ENCODE measurements at regions not wholly inside any gene's neighbourhood (a gene's known extent, or its start where the extent isn't known, plus 50 kb on each side); places are given as distances from the start of the nearest gene placed in this dataset.

- 0% methylated on average over 4 of the region's 4 CpGs for whole genome bisulfite sequencing (ENCODE audit: insufficient coverage, insufficient replicate concordance, low lambda C conversion rate, missing lambda C conversion rate)
- intact Hi-C loops (cut with micrococcal nuclease; ENCODE audit: unreplicated experiment) (no loop called here), in situ Hi-C loops (cut with MboI) (no loop called here)
- ChIA-PET CTCF (interaction anchor here (1.2 to 1.7 kb wide), 2 partner anchors 19 to 21 kb away, joined by 4 read pairs; no protein-coding TSS in a partner anchor), SMC1A (ENCODE audit: uncharacterized antibody, unreplicated experiment) (no interaction called here), POLR2A (no interaction called here), RAD21 (ENCODE audit: unreplicated experiment) (no interaction called here)
- BruUV-seq (replicated peaks), result no TSS peak
- DNase-seq (ENCODE audit: low read depth, low spot score) (no peak), ATAC-seq (no peak), FAIRE-seq (no peak)
- H3K9me3 ChIP-seq (replicated peaks; ENCODE audit: control insufficient read depth, insufficient read depth, low read length), result no peaks in the 10 kb centered on the region; the same call in 2 of the 3 replicates
- H3K4me2 ChIP-seq (ENCODE audit: control insufficient read depth, insufficient read depth), result no peak overlapping the region
- H3K4me1 ChIP-seq (ENCODE audit: control insufficient read depth, insufficient read depth, low read length), result no peaks in the 10 kb centered on the region
- H3K9ac ChIP-seq (ENCODE audit: control insufficient read depth, insufficient read depth, low read length), result no peak overlapping the region
- no peaks in the 10 kb centered on the region for H4K20me1 ChIP-seq (ENCODE audit: control insufficient read depth, insufficient read depth)
- H2AFZ ChIP-seq (ENCODE audit: control insufficient read depth, low read depth, low read length), result no peak overlapping the region
- TF ChIP-seq STAT3 (IDR thresholded peaks at IDR 0.05; ENCODE audit: low read depth, low read length) (no peak), ZBTB40 (IDR thresholded peaks at IDR 0.05; ENCODE audit: borderline replicate concordance) (no peak), PRDM15 (CRISPR knock-in tag; IDR thresholded peaks at IDR 0.05) (no peak), NFYA (IDR thresholded peaks at IDR 0.05; ENCODE audit: borderline replicate concordance, low read depth, low read length) (no peak), TCF12 (IDR thresholded peaks at IDR 0.05; ENCODE audit: low read depth, low read length) (no peak)
- H3K4me3 ChIP-seq, result no peak overlapping the region
- H3K36me3 ChIP-seq (ENCODE audit: control insufficient read depth in 2 of 2, insufficient read depth in 2 of 2, low read length in 1 of 2), result no peaks in the 10 kb centered on the region
- H3K27me3 ChIP-seq (replicated peaks in 1 of 2; ENCODE audit: control insufficient read depth in 2 of 2, insufficient read depth in 2 of 2, low read length in 1 of 2), result peaks cover 0 to 7% of the 10 kb centered on the region in 2 experiments; a peak in 2 of 4 replicates
- no peak overlapping the region for H3K27ac ChIP-seq (ENCODE audit: control insufficient read depth, insufficient read depth)
- no peaks in the 10 kb centered on the region for H3K79me2 ChIP-seq (ENCODE audit: control insufficient read depth, insufficient read depth, low read length)
Observed at GRCh38 chr1:201774224-201774982, 54.6 kb upstream of the IPO9 start.

Data from GM12878 (cell line).